Type B pancreatic cell (in vitro differentiated cells): ENCODE measurements at regions not wholly inside any gene's neighbourhood (a gene's known extent, or its start where the extent isn't known, plus 50 kb on each side); places are given as distances from the start of the nearest gene placed in this dataset.

Experiments used
- DNase-seq: peaks from one replicate; pipeline ENCODE4 v3.0.0; 2021; ENCODE audit warnings: mixed read lengths; ENCODE audit not compliant: unreplicated experiment; ENCODE audit errors: extremely low spot score
- H3K27ac Mint-ChIP-seq: 2 replicates; pipeline ENCODE4 v1.8.0; 2021; ENCODE audit warnings: mild to moderate bottlenecking, mixed read lengths
- H3K27me3 Mint-ChIP-seq: 2 replicates; pipeline ENCODE4 v1.8.0; 2021; ENCODE audit warnings: mixed read lengths
- H3K36me3 Mint-ChIP-seq: 2 replicates; pipeline ENCODE4 v1.8.0; 2021; ENCODE audit warnings: mixed read lengths
- H3K4me1 Mint-ChIP-seq: one replicate; pipeline ENCODE4 v1.8.0; 2021; ENCODE audit warnings: mixed read lengths; ENCODE audit not compliant: unreplicated experiment
- H3K4me3 Mint-ChIP-seq: 2 replicates; pipeline ENCODE4 v1.8.0; 2021; ENCODE audit warnings: mild to moderate bottlenecking, mixed read lengths
- H3K9me3 Mint-ChIP-seq: 2 replicates; pipeline ENCODE4 v1.8.0; 2021; ENCODE audit warnings: mixed read lengths
- CTCF ChIP-seq: fragments of 200-600 bp; sonication (generic); conservative IDR thresholded peaks from 2 replicates; pipeline ENCODE4 v1.5.0; 2021; ENCODE audit warnings: antibody characterized with exemption, mild to moderate bottlenecking

GRCh38 chr19:28386066-28386465 is 826.9 kb downstream of the UQCRFS1 start:
- no peak for DNase-seq
- H3K36me3 Mint-ChIP-seq, result no peaks in the 10 kb centered on the region
- no peaks in the 10 kb centered on the region for H3K4me1 Mint-ChIP-seq
- peaks cover 9% of the 10 kb centered on the region for H3K27me3 Mint-ChIP-seq
- H3K4me3 Mint-ChIP-seq, result no peak overlapping the region
- no peaks in the 10 kb centered on the region for H3K9me3 Mint-ChIP-seq
- TF ChIP-seq CTCF, result no peak
- no peak overlapping the region for H3K27ac Mint-ChIP-seq

- Mint-ChIP-seq H3K9me3 (no peaks in the 10 kb centered on the region), H3K36me3 (no peaks in the 10 kb centered on the region), H3K27ac (no peak overlapping the region), H3K27me3 (peaks cover 8% of the 10 kb centered on the region), H3K4me3 (no peak overlapping the region), H3K4me1 (no peaks in the 10 kb centered on the region)
- TF ChIP-seq CTCF, result no peak
- DNase-seq, result no peak
Observed at GRCh38 chr19:28377077-28377476, 835.9 kb downstream of the UQCRFS1 start.

GRCh38 chr19:28374971-28375370 is 838.0 kb downstream of the UQCRFS1 start:
- Mint-ChIP-seq H3K4me3 (no peak overlapping the region), H3K9me3 (no peaks in the 10 kb centered on the region), H3K27me3 (peaks cover 5% of the 10 kb centered on the region), H3K27ac (no peak overlapping the region), H3K36me3 (no peaks in the 10 kb centered on the region), H3K4me1 (no peaks in the 10 kb centered on the region)
- TF ChIP-seq CTCF, result no peak
- no peak for DNase-seq

- no peak for TF ChIP-seq CTCF
- Mint-ChIP-seq H3K4me1 (no peaks in the 10 kb centered on the region), H3K9me3 (no peaks in the 10 kb centered on the region), H3K27ac (no peak overlapping the region), H3K27me3 (peaks cover 9% of the 10 kb centered on the region), H3K4me3 (no peak overlapping the region), H3K36me3 (no peaks in the 10 kb centered on the region)
- no peak for DNase-seq
Observed at GRCh38 chr19:28372576-28373247, 840.2 kb downstream of the UQCRFS1 start.

GRCh38 chr19:28367146-28367545 is 845.8 kb downstream of the UQCRFS1 start:
- TF ChIP-seq CTCF, result no peak
- no peaks in the 10 kb centered on the region for H3K4me1 Mint-ChIP-seq
- no peaks in the 10 kb centered on the region for H3K9me3 Mint-ChIP-seq
- peaks cover 12% of the 10 kb centered on the region for H3K27me3 Mint-ChIP-seq
- no peaks in the 10 kb centered on the region for H3K36me3 Mint-ChIP-seq
- no peak overlapping the region for H3K4me3 Mint-ChIP-seq
- no peak for DNase-seq
- H3K27ac Mint-ChIP-seq, result no peak overlapping the region

GRCh38 chr19:28363254-28363653 is 849.7 kb downstream of the UQCRFS1 start:
- H3K27ac Mint-ChIP-seq, result no peak overlapping the region
- no peak for TF ChIP-seq CTCF
- peaks cover 16% of the 10 kb centered on the region for H3K27me3 Mint-ChIP-seq
- H3K9me3 Mint-ChIP-seq, result no peaks in the 10 kb centered on the region
- no peaks in the 10 kb centered on the region for H3K4me1 Mint-ChIP-seq
- DNase-seq, result no peak
- H3K4me3 Mint-ChIP-seq, result no peak overlapping the region
- no peaks in the 10 kb centered on the region for H3K36me3 Mint-ChIP-seq
